CD1c-positive myeloid dendritic cell (primary cell): ENCODE measurements at regions not wholly inside any gene's neighbourhood (a gene's known extent, or its start where the extent isn't known, plus 50 kb on each side); places are given as distances from the start of the nearest gene placed in this dataset.
A peak's percentile ranks its signal among the peaks of the same experiment; 100 is the strongest.
"Not testable (repeated sequence)": the region's sequence is repeated elsewhere in the genome, so short reads cannot be mapped to it uniquely, and the experiment has no call there.

ENCODE experiments used
- DNase-seq: peaks from one replicate; pipeline ENCODE4 v3.0.0-alpha.2; 2016; ENCODE audit errors: extremely low spot score

DNA sequence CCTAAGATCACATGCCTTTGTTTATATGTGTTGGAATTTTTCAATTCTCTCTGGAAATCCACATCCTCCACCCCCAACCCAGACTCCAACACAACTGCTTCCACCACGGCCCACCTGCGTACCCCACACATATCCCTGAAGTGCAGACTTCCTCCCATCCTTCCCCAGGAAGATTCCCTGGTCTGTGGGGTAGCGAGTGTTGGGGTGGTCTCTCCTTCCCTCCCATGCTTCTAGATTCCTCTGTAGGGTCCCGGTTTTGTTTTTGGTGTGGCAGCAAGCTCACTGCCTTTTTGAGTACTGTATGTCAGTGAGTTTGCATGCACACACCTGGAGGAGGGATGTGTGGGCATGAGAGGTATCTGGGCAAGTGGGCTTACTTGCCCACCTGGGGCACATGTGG, 127.6 kb downstream of the MRPL14 start:
- no peak for DNase-seq

DNA sequence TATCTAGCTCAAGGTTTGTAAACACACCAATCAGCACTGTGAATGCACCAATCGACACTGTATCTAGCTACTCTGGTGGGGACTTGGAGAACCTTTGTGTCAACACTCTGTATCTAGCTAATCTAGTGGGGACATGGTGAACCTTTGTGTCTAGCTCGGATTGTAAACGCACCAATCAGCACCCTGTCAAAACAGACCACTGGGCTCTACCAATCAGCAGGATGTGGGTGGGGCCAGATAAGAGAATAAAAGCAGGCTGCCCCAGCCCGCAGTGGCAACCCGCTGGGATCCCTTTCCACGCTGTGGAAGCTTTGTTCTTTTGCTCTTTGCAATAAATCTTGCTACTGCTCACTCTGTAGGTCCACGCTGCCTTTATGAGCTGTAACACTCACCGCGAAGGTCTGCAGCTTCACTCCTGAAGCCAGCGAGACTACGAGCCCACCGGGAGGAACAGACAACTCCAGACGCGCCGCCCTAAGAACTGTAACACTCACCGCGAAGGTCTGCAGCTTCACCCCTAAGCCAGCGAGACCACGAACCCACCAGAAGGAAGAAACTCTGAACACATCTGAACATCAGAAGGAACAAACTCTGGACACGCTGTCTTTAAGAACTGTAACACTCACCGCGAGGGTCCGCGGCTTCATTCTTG, 128.5 kb downstream of the MRPL14 start:
- DNase-seq: not testable (repeated sequence)

DNA sequence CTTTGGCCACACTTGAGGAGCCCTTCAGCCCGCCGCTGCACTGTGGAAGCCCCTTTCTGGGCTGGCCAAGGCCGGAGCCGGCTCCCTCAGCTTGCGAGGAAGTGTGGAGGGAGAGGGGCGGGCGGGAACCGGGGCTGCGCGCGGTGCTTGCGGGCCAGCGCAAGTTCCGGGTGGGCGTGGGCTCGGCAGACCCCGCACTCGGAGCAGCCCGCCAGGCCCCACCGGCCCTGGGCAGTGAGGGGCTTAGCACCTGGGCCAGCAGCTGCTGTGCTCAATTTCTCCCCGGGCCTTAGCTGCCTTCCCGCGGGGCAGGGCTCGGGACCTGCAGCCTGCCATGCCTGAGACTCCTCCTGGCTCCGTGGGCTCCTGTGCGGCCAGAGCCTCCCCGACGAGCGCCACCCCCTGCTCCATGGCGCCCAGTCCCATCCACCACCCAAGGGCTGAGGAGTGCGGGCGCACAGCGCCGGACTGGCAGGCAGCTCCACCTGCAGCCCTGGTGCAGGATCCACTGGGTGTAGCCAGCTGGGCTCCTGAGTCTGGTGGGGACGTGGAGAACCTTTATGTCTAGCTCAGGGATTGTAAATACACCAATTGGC, 129.2 kb downstream of the MRPL14 start:
- not testable (repeated sequence) for DNase-seq

DNA sequence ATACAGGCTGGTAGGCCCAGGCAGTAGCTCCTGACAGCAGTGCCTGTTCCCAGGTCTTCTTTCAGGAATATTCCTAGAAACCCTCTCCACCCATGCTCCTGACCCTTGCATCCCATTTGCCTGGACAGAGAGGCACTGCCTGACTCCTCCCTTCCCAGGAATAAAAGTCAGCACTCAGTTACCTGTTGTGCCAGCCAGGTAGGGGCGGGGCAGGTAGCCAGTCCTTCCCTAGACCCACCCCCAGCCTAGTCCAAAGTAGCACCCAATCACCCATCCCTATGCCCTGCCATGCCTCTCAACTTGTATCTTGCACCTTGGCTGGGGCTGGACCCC, 129.9 kb downstream of the MRPL14 start:
- no peak for DNase-seq

DNA sequence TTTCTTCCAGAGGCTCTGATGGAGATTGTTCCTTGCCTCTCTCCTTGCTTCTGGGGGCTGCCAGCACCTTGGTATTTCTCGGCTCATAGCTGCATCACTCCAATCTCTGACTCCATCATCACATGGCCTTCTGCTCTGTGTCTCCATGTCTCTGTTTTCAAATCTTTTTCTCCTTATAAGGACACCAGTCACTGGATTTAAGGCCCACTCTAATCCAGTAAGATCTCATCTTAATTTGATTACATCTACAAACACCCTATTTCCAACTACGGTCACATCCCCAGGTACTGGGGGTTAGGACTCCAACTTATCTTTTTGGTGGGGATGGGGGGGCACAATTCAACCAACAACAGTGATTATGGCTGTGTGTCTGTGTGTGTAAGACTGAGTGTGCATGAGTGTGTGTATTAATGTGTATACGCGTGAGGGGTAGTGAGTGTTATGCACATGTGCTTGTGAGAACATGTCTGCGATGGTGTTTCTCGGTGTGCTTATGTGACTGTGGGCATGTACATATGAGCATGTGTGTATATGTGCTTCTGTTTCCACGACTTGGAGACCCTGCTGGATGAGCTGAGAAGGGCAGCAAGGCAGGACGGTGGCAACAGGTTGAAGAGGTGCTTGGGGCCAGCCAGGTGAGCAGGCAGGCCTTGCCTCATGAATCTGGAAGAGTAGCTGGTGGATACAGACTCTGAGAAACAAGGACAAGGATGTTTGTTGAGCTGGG, 130.5 kb downstream of the MRPL14 start:
- DNase-seq: no peak

DNA sequence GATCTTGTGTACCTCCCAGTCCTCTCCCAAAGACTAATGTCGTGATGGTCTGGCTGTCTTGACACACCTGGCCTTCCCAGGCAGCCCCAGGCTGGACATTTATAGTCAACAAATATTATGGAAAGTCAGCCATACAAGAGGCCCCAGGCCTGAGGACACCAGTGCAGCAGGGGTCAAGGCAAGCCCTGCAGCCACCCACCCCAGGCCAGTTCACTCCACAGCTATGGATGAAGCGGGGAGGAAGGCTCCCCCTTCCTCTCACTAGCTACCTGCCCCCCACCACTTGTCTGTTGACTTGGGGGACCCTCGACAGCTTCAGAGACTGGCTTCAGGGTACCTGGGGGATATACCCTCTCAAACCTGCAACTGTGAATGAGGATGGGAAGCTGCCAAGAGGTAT, 132.1 kb downstream of the MRPL14 start:
- DNase-seq: no peak

DNA sequence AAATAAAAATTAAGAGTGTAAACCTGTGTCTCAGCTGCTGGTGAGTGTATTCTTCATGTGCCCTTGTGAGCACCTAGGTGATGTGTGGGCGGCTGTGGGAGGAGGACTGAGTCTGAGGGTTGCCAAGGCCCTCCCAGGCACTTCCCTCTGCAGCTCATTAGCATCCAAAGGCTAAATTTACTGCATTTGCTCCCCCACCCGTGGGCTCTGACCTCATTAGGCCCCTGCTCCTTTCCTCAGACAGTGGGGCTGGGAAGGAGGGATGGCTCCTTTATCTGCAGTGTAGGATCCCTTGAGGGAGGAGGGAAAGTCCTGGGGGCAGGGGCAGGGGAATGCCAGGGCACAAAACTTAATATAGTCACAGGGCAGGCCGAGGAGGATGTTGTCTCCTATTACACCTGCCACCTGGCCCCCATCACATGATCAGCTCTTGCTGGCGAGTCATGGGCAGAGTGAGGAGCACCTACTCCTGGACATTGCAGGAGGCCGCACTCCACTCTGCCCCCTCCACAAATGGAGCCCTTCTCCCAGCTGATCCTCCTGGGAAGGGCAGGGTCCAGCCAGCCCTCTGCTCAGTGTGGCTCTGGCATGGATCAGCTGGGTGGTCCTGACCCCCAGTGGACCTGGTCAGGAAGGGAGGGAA, 133.2 kb downstream of the MRPL14 start:
- peak; percentile 55 for DNase-seq

DNA sequence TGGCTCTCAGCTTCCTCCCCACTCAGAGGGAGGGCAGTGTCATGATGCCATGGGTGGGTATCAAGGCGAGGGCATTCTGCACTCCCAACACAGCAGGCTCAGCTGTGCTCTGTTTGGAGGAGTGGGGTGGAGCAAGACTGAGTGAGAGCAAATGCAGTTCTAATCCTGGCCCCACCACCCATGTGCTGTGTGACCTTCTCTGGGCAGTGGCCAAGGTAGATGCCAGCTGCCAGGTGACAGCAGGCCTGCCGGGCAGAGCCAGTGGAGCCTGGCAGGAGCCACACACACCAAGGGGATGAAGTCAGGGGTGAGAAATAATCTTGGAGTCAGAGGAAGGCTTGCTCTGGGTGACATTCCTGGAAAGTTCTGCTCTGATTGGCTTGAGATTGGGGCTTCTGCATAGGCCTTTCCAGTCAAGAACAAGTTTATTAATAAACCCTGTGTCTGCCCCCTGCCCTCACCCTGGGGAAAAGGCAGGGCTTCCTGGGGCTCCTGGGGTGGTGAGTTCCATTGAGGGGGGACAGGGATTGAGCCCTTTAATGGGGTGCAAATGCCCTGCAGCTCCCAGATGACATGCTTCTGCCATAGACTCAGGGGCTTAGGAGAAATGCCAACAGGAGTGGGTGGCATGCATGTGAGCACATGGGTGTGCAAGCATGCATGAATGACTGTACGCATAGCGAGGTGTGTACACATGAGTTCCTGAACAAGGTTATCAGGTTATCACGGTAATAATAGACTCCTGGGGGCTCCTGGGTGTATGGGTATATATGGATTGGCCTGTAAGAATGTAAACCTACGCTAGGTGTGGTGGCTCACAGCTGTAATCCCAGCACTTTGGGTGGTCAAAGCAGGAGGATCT, 134.2 kb downstream of the MRPL14 start:
- DNase-seq: no peak

DNA sequence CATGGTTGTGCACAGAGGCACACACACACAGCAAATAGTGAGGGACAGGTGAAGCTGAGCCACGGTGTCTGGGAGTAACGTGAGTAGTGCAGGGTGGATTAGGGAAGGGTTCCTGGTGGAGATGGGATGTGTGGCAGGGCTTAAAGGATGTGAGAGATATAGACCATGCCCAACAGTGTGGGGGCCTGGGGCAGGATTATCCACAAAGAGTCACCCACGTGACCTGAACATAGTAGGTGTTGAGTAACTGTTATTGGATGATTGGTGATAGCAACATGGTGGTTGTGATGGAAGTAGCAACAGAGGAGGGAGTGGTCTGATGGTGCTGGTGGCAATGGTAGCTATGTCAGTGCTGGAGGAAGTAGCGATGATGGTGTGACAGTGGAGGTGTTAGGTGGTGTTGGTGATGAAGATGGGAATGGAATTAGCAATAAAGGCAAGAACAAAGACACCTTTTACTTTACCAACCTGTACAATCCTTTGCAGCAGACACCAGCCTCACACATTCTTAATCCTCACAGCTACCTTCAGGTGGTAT, 135.1 kb downstream of the MRPL14 start:
- no peak for DNase-seq

DNA sequence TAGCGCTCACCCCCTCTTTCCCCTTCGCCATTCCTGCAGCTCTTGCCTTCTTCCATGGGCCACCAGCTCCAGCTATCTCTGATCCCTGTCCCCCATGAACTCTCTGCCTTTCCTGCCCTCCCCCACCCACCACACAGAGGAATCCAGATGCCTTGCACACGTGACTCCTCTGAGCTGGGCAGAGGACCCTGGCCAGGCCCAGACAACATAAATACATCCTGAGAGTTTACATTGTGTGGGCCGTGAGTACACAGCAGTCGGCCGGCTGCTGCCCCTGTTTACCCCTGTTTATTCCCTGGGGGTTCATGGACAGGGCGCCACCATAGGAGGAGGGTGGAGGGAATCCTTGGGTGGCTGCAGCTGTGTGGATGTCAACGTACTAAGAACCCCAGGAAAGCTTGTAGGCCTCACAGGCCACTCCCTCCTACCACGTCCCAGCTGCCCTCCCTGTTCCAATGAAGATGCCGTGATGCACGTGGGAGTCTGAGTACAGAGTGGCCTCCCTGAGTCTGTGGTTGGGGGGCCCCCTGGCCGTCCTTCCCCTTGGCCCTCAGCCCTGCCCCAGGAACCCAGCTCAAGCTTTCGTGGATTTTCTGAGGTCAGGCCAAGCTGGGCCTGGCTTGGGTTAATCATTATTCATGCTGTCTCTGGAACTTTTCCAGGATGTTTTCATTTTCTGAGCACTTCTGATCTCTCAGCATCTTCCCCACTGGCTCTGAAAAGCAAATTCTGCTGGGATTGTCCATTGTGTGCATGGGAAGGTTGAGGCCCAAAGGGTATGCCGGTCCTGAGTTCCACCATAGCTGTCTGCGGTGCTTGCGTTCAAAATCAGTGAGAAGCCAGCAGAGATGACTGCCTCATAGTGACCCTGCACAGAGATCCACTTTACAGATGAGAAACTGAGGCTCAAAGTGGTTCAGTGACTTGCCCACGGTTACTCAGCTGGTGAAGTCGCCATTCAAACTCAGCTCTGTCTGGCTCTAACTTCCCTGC, 136.3 kb downstream of the MRPL14 start:
- no peak for DNase-seq

DNA sequence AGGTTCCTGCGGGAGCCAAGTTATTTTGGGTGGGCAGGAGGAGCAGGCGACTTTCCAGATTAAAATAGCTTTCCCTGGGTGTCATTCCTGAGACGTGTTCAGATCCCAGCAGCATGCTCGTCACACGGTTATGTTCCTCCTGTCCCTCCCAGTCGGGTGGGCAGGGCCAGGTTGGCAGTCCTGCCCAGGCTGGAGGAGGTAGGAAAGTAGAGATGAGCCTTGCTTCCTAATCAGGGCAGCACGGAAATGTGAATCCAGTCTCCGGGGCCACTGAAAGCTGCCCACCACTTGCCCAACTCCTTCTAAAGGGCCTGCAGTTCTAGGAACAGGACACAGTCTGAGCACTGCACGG, 137.0 kb downstream of the MRPL14 start:
- no peak for DNase-seq

DNA sequence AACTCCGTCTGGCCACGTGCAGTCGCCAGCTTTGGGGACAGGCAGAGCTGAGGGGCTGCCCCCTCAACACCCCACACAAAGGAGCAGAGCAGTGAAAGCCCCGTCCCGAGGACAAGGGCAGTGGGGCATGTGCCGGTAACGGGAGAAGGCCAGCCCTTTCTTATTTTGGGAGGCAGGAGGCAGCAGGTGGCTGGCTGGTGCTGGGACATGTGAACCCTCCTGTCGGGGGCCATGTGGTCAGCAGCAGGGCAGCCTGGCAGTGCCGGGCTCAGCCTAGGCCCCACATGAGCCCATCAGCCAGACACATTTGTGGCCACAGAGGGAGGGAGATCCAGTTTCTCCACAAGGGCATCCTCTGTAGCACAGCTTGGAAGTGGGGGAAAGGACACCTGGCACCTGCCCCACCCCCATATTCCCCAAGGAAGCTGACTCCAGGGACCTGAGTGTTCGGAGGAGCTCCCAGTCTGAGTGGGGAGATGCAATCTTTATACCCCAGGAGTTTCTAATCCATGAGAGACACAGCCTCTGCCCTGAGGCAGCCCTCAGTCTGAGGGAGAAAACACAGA, 137.6 kb downstream of the MRPL14 start:
- no peak for DNase-seq

DNA sequence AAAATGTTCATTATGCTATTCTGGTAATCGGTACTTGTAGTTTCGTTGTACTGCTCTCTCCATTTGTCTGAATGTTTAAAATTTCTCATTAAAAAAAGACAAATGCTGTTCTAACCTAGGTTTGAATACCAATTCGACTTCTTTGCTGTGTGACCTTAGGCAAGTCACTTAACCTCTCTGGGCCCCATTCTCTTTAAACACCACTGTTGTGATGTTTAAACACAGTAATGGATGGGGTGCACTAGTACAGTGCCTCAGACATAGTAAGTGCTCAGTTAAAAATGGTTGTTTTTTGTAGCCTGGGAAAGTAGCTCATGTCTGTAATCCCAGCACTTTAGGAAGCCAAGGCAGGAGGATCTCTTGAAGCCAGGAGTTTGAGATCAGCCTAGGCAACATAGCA, 138.5 kb downstream of the MRPL14 start:
- DNase-seq: no peak

DNA sequence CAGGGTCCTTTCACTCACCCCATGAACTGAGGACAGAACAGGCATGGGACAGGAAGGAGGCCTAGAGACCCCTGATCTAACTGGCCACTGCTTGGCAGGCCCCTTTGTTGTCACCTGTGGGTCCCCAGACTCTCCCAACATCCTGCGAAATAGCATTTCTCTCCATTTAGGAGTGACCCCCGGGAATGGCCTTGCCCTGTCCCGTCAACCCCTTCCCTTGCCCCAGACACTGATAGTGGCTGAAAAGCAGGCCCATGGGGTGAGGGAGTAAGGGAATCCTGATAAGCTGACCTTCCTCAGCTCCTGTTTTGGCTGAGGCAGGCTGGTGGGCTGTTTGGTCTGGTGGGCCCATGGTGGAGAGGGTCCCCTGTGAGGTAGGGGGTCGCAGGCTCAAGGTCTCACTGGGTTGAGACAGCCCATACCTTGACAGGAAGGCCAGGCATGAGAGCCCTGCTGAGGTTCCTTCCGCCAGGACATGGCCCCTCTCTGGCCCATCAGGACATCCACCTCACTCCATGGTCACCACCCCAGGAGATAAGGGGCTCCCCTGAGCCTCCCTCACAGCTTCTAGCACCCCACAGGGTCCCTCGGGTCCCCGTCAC, 139.3 kb downstream of the MRPL14 start:
- no peak for DNase-seq

DNA sequence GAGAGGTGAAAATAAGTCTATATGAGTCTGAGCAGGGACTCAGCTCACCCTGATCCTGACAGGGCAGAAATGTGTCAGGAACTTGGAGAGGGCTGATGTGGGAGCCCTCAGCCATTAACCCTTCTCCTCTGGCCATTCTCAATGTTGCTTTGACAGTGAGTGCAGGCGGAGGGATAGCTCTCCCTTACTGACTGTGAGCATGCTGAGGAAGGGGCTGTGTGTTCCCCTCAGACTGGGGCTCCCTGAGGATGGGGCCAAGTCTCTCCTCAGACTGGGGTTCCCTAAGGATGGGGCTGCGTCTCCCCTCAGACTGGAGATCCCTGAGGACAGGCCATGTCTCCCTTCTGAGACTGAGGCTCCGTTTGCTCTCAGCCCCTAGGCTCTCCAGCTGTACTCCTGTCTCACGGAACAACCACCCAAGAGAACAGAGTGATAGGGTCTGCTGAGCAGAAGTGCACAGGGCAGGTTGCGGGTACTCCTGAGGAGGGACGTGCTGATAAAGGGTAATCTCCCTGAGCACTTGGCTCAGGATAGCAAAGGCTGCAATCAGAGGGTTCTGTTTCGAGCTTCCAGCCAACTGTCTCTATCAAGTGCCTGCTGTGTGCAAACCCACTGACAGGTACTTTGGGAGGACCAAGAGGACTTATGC, 141.0 kb downstream of the MRPL14 start:
- no peak for DNase-seq

DNA sequence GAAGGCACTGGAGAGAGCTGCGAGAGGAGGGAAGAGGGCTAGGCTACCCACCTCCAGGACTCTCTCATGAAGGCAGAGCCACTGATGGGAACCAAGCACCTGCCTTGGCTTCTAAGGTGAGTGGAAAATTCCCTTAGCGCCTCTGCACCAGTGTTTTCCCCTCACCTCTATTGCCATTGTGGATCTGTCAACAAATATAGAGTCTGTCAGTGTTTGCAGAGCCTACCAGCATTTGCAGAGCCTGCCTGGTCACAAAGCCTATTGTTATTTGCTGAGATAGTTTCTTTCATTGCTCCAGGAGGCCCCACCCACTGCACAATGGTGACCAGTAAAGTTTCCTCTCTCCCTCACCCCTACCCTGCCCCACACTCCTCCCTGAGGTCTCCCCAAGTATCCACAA, 141.9 kb downstream of the MRPL14 start:
- DNase-seq: no peak

DNA sequence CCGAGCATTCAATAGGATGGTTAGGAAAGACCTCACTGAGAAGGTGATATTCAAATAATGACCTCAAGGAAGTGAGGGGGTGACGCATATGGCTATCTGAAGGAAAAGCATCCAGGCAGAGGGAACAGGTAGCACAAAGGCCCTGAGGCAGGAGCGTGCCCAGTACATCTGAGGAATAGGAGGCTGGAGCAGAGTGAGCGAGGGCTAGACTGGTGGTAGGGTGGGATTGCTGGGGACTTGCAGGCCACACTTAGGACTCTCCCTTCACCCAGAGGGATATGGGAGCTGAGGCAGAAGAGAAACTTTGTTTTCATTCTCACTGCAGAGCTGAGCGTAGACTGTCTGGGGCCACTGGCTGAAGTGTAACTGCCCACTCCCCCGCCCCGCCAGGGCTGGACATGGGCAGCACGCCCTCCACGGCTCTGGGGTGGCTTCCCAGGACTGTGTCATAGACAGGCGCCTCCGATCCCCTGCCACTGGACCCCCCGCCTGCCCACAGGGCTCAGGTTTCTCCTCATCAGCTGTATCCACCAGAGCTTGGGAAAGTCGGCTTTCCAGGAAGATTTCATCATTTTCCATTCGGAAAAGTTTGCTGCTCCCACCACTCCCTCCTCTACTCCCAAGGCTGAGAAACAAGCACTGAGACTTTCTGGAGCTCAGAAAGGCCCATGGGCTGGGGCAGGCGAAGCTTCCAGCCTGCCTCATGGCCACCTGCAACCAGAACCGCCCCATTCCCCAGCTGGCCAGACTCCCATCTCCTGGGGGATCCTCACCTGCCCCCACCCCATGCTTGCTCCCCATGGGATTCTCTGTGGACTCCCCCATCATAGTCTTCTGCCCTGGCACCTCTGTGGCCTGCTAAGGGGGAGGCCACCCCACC, 142.6 kb downstream of the MRPL14 start:
- no peak for DNase-seq

DNA sequence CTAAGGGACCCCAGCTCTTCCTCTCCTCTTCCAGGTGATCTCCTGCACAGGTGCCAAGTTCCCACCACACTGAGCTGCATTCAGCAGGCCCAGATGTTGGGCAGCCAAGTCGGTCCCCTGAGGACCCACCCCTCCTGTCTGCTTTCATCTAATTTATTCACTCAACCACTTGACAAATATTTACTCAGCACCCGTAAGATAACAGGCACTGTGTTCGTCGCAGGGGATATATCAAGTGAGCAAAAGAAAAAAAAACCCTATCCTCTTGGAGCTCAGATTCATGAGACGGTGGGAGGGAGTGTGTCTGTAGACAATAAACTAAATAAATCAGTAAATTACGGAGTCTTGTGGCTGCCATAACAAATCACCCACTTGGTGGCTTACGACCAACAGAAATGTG, 143.6 kb downstream of the MRPL14 start:
- DNase-seq: no peak
